Stimulated activated CD8-positive, alpha-beta memory T cell treated with anti-CD3 and anti-CD28 coated beads, Interleukin-7, amount 100 ng/mL, for 1 hour (primary cell): ENCODE measurements at regions not wholly inside any gene's neighbourhood (a gene's known extent, or its start where the extent isn't known, plus 50 kb on each side); places are given as distances from the start of the nearest gene placed in this dataset.

Experiments
- DNase-seq, 2 donors: peaks; one replicate each; pipeline ENCODE4 v3.0.0-alpha.2; 2020; ENCODE audit warnings: low read depth in 2 of 2

DNA sequence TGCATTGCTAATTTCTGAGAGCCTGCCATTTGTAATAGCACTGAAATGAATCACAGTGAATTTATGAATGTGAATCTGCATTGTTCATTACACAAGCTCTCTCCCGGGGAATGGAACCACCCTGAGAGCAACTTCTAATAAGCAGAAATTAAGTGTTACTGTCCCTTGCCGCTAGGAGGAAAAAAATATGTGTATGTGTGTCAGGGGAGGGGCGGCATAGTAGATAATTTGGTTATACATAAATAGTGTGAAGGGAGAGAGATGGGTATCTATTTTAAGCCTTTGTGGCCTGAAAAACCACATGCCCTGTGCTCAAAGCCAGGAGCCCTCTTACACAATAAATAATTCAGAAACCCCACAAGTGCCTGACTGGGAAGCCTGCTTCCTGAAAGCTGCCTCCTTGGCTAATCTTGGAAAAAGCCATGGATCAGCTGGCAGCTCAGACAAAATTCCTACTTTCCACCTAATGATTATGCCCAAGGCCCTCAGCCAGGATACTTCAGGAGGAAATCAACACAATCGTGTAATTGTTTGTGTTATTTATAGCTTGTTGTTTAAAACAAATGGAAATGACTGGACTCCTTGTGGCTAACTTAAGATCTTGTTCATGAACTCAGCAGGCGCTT lies 366.2 kb upstream of the KITLG start:
- no peak for DNase-seq

DNA sequence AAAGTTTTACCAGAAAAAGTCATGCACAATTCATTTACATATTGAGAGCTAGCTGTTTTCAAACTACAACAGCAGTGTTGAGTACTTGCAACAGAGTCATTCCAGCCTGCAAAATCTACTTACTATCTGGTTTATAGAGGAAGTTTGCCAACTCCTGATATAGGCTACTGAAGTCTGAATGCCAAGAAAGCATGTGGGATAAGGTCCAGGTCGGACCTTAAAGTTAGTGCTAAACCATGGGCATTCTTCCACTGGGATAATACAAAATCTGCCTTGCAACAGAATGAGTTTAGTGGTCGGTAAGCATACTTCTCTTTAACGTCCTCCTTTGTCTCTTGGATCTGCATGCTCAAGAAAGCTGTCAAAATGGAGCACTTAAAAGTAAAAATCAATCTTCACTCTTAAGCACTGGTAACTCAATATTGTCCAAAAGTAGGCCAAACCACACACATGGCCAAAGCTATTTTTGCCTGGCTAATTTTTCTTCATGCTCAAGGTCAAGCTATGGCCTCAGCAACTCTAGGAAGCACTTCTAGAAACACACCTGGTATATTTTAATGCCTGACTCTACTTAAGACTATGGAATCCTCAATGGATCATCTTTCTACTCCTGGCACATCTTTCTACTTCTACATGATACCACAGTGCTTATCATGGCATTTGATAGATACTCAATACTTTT lies 364.9 kb upstream of the KITLG start:
- DNase-seq: no peak

DNA sequence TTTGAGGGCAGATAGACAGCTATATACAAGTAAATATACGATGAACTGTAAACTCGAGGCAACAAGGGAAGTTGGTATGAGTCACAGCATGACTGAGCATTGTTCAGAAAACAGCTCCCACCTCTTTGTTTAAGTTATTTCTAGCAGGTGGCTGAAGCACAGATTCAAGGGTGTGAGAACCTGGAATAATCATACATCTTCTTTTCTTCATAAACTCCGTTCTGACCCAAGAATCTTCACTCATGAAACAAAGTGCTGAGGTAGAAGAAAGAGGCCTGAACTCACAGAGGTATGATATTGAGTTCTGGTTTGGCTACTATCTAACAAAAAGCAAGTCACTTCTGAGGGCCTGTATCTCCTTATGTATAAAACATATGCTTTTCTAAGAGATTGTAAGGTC lies 364.1 kb upstream of the KITLG start:
- DNase-seq: no peak

DNA sequence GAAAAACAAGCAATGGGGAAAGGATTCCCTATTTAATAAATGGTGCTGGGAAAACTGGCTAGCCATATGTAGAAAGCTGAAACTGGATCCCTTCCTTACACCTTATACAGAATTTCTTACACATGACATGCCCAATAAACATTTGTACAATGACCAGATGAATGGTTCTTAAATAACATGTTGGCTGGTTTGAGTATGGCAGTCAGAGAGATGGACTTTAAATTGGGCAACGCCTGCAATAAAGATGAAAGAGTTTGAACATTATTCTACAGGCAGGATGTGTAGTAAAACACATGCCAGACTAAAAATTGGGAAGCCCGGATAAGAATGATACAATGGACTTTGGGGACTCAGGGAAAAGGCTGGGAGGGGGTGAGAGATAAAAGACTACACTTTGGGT lies 360.6 kb upstream of the KITLG start:
- DNase-seq: no peak

DNA sequence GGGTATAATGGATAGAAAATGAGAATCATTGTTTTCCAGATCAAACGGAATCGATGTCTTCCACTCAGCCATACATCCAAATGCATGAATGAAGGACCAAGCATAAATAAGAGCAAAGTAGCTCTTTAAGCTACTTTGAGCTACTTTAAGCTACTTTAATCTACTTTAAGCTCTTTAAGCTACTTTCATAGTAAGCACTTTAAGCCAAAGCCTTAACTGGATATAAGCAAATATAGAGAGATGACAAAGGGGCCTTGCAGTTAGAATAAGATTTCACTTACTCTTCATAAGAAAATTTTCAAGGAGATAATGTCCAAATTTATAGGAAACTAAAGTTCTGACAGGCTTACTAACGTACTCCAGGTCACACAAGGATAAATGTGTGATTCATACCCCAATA lies 355.6 kb upstream of the KITLG start:
- DNase-seq: no peak

DNA sequence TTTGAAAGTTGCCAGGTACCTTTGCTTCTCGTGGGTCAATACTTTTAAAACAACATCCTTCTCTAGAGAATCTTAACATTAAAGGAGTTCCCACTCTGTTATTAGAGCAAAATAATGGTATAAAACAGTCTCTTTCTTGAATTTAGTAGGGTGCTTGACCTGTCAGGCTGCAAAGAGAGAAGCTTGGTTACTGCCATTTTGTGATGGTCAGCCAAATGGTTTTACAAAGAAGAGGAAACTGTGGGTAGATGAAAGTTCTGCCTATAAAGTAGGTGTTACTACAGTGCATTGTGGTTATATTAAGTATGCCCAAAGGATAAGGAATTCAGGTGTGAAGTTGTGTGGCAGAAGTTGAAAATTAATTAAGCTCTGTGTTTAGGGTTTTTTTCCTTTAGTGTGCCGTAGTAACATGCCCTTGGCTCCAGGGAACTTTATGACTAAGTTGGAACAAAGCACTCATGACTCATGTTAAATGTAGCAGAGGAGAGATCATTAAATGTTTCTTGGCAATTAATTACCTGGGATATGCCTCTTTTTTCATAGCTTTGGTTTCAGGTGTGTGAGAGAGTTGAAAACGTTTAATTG lies 354.0 kb upstream of the KITLG start:
- DNase-seq: no peak

DNA sequence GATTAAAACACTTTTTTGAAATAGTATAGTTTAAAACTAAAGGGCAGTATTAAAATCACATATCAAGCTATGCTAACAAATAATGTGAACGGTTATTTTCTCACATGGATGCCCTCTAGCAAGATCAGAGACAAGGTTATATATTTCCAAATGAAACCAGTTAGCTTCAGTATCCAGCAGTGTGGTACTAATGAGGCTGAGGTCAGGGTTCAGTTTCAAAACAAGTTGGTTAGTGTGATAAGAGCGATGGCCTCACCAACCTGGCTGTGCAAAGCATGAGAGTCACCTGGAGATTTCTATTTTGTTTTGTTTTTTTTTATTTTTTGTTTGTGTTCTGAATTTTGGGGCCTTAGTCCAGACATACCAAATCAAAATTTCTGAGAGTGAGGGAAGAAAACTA lies 352.2 kb upstream of the KITLG start:
- DNase-seq: no peak

DNA sequence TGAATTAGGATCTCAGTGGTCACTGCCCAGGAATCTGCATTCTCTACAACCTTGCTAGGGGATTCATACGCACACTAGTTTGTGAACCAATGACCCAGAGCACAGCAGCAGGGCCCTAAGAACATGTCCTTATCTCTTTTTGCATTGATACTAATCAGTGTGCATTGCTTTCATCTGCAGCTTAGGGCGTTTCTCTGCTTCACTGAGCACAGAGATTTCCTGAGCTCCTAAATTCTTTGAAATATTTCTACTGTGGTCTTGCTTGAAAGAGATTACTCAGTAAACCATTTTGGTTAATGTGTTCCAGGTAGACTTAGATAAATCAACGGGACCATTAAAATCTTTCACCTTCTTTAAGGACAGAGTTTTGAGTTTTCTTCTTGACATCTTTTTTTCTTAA lies 351.3 kb upstream of the KITLG start:
- no peak for DNase-seq

DNA sequence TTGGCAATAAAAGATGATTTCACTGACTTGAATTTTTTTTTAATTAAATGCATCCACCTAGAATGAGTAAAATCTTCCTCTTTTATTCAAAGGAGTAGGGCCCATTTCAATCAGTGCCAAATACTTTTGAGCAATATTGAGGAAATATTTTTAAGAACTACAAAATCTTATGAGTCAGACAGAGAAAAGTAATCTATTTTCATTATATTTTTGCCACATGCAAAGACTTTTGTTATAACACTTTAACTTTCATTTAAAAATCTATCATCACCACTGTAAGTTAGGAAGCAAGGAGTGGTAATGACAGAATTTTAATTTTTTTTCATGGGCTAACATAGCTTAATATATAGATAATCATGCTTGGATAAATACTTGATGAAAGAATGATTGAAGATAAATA lies 345.2 kb upstream of the KITLG start:
- DNase-seq: no peak

DNA sequence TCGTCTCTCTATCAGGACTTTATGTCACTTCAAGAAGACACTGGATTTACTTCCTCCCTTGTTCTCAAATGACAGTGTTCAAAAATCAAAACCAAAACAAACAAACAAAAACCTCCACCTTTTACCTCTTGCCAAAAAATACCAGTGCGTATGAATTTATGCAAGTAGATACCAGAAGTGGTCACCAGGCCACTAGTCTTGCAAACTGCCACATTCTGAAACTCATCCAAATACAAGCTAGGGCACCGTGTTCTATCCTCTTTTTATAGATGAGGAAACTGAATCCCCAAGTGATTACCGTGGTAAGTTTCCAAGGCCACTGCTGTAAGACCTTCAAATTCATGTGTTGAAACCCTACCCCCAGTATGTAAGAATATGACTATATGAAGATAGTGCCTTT lies 343.9 kb upstream of the KITLG start:
- no peak for DNase-seq

DNA sequence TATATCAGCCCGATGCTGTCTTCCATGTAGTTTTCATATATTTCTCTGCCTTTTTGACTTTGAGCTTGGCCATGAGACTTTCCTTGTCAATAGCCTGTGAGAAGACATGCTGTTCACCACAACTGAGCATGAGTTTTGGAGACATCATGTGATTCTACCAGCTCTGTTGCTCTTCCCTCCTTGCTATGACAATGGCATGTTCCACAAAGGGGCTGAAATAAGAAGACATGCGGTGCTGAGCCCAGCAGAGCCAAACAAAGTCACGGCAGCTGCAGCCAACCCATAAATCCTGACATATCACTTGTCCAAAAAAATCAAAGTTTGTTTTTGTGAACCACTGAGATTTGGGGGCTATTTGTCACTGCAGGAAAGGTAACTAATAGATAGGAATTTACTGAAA lies 343.4 kb upstream of the KITLG start:
- DNase-seq: no peak

DNA sequence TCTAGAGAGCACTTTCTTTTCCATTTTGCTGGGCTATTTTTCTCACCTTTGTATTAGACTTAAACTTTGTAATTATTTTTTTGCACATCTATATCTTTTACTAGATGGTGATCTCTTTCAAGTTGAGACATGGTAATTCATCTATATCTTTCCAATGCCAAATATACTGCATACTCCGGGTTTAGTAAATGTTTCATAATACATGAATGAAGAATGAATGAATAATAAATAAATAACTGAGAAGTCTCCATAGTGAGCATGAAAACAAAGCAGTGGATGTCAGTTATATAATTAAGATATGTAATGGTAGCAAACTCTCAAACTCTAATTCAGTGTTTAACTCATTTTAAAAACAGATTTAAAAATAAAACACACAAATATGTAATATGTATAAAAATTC lies 342.5 kb upstream of the KITLG start:
- DNase-seq: no peak

DNA sequence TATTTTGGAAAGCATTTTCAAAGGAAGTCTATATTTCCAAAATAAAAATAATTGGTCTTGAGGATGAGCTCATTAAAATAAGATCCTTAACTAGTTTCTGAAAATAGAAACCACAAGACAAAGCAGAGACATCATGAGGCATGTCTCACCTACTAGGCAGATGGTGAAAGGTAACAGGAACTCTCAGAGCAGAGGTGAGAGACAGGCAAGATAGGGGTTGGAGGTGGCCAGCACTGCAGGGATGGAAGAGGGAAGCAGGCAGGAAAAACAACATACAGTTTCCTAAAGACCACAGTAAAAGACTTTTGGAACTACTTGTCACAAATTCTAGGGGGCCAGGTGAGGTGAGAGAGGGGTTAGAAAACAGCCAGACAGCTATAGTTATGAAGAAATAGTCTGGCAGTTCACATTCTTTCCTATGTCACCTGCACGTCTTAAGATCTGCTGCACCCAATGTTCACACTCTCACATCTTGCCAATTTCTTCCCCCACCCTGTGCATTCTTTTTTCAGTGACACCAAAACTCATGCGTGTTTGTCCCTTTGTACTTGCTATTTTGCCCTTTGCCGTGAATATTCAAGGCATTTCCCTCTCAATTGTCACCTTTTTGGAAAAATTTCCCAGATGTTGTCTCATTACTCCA lies 341.7 kb upstream of the KITLG start:
- no peak for DNase-seq

DNA sequence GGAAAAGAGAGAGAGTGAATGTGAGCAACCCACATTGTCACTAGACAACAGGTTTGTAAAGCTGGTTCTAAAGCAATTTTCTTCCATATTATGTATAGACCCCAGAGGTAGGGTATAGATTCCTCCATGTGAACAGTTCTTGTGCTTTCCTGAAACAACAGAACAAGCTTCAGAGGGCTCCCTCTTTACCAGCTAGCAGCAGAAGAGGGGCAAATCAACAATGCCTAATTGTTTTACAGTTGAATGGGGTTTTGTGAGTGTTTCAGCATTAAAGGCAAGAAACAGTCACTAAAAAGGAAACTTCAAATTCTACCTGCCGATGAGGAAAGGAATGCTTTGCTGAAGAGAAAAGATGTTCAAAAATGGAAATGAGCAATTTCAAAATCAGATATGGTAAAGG lies 341.2 kb upstream of the KITLG start:
- DNase-seq: no peak

DNA sequence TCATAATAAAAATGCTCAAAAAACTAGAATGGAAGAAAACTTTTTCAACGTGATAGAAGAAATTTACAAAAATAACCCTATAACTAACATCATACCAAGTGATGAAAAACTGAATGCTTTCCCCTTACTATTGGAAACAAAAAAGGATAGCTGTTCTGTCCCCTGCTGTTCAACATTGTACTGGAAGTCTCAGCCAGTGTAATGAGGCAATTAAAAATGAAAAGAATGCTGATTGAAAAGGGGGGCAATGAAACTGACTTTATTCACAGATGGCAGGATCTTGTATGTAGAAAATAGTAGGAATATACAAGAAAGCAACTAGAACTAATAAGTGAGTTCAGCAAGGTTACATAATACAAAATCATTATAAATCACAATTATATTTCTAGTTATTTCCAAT lies 337.9 kb upstream of the KITLG start:
- DNase-seq: no peak

DNA sequence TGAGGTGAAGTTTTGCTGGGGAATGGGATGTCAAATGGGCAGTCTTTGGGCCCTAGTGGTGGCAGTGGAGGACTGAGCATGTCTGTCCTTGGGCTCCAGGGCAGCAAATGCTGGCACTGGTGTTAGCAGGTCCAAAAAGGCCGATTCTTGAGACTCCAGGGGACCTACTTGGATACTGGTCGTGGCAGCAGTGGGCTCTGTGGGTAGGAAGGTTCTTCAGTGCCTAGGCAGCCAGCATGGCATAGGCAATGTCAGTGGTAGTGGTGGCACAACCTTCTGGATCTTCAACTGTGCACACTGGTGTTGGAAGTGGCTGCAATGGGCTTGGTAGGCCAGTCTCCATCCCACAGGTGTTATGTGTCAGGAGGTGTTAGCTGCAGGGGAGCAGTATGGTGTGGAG lies 334.7 kb upstream of the KITLG start:
- DNase-seq: no peak

DNA sequence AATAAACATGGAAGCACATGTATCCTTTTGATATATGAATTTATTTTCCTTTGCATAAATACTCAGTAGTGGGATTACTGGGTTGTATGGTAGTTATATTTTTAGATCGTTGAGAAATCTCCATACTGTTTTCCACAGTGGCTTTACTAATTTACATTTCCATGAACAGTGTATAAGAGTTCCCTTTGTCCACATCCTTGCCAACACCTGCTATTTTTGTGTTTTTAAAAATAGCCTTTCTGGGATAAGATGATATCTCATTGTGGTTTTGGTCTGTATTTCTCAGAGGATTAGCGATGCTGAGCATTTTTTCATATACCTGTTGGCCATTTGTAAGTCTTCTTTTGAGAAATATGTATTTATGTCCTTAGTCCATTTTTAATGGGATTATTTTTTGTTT lies 329.2 kb upstream of the KITLG start:
- no peak for DNase-seq

DNA sequence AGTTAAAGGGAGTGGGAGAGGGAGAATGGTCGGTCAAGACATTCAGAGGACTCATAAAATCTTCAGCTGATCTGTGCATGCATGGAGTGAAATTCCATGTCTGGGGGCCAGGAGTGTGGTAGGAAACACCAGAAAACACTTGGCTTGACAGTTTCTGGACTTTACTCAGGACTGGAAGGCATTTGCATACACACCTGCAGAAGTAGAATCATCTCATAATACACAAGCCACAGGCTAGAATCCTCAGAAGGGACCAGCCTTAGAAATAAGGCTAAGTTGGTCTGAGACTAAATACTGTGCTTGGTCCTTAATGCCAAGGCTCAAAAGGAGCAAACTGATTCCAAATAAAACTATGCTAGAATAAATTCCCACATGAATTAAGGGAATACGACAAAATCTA lies 328.1 kb upstream of the KITLG start:
- no peak for DNase-seq

DNA sequence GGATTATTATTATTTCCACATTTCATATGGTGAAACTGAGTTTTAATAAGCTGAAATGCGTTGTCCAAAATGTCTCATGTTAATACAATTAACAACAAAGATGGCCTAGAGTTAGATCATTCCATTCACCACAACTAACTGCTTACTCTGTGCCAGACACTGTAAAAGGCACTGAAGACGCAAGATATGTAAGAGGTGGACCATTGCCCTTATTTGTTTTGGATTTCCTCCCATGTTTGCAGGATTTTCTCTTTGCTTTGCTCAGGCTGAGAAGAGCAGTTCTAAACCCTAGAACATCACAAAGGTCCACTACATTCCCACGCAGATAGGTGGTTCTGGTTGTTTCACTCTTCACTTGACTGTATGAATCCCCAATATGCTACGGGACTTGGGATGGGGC lies 324.4 kb upstream of the KITLG start:
- no peak for DNase-seq

DNA sequence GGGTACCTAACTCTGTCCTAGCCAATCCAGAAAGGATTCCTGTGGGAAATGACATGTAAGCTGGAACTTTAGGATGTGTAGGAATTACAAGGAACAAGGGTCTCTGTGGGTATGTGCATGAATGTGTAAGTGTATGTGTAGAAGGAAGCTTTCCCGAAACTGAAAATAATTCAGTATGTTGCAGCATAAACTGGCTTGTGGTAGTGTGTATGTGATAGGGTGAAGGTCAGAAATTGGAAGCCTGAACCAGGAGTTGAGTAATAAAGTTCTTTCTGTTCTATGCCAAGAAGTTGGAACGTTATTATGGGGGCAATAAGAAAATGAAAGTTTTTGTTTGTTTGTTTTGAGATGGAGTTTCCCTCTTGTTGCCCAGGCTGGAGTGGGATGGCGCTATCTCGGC lies 323.1 kb upstream of the KITLG start:
- no peak for DNase-seq

DNA sequence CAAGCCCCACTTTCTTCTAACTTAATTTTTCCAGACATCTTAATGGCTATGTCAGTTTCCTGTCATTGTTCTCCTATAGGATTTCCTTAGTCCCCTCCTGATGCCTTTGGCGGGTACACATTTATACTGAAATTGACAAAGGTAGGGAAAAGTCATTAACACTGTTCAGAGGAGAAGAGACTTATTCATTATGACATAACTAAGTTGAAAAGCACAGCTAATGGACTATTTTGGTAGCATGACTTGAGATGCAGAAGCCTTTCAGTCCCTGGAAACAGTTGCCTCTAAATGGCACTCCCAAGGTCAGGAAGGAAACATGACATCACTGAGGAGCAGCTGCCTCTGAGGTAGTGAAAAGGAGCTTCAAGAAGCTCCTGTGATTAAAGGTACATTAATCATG lies 317.5 kb upstream of the KITLG start:
- no peak for DNase-seq

DNA sequence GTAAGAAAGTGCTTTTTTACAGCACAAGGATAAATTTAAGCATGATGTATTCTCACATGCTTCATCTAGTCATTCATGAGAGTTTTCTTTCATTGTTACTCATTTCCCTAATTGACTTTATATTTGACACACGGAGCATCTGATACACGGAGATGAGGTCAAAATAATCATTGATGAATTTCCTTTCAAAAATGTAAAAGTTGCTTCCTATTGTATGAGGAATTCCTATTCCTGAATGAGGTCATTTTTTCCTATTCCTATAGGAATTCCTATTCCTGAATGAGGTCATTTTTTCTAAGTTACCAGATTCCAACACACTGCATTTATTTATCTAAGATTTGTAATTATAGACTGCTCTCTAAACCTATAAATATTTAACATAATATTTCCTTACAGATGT lies 316.7 kb upstream of the KITLG start:
- DNase-seq: no peak

DNA sequence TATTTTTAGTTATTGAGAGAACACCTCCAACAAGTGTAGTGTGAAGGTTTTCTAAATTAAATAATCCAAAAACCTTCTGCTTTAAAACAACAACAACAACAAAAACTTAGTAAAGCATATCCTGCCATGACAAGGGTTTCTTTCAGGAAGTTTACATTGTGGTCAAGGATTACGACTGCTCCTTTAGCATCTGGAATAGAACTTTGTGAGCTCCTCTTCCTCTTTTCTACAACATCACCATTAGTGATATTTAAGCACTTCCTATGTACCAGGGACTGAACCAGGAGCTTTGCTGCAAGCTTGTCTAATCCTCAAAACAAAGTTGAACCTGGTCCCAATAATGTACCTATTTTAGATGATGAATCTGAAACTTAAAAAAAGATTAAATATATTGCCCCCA lies 315.4 kb upstream of the KITLG start:
- no peak for DNase-seq
